ENCODE measurements at regions not wholly inside any gene's neighbourhood (a gene's known extent, or its start where the extent isn't known, plus 50 kb on each side); places are given as distances from the start of the nearest gene placed in this dataset.

DNA sequence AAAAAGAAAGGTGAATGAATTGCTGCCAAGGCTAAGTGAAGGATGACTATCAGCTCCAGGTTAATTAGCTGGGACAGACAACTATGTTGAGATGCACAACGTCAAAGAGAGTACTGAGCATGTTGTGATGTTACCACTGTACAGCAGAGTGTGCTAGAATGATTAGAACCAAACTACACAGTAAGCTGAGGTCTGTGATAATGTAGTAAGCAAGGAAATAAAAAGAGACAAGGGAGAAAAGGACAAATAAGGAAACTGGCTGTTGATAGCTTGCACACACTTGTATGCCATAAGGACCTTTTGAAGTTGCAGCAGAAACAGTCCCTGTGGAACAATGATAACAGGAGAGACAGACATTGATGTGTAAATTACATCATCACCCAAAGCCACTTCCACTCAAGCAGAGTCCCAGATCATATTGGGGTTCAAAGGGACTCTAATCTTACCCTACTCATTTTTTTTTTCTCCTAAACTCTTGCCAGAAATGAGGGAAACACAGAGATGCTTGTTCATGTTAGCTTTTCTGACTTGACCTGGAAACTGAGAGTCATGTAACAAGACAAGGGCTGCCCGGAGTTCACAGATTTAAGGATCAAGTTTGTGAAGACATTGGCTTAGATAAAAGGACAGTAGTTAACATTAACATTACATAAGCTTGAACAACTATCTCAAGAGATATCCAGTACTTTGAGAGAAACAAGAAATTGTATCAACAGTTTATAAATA is 189.9 kb downstream of the CENPW start:
- no peak for DNase-seq

DNA sequence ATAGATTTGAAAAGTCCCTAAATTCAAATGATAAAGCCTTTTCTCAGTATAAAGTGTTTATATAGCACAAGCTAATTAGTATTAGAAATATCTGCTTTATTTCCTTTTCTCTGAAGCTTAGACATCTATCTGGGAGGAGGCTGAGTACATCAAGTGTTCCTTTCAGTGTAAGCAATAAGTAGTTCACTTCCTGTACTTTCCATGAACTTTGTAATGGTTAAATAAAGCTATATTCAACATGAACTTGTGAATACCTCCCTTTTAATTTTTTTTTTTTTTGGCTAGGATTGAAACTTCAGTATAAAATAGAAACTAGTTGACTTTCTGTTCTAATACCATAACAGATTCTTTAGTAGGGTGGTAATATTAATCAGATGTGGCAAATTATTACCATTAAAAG is 190.9 kb downstream of the CENPW start:
- DNase-seq, result no peak

DNA sequence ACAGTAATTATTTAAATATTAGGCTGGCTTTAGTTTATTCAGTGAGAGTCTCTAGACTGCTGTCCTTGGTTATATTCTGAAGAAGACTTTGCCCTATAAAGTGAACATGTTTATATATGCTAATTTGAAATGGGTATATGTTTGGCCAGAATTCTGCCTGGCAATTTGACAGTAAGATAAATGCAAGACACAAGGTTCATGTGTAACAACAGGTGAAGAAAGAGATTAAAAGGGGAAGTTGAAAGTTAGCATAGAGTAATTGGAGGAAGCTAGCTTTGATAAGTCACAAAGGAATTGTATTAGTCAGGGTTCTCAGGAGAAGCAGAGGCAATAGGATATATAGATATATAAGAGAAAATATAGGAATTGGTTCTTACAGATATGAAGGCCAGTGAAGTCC is 191.4 kb downstream of the CENPW start:
- no peak for DNase-seq

DNA sequence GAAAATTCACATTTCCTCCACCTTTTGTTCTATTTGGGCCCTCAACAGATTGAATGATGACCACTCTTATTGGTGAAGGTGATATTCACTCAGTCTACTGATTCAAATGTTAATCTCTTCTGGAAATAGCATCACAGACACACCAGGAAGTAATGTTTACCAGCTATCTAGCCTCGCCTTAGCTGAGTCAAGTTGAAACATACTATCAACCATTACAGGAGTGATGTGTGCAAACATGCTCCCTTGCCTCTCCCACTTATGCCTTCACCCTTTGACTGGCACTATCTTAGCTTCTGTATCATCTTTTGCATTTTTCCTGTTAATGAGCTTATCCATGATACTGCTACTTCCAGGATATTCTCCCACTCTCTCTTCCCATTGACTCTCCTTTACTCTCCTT is 191.9 kb downstream of the CENPW start:
- DNase-seq, result no peak

DNA sequence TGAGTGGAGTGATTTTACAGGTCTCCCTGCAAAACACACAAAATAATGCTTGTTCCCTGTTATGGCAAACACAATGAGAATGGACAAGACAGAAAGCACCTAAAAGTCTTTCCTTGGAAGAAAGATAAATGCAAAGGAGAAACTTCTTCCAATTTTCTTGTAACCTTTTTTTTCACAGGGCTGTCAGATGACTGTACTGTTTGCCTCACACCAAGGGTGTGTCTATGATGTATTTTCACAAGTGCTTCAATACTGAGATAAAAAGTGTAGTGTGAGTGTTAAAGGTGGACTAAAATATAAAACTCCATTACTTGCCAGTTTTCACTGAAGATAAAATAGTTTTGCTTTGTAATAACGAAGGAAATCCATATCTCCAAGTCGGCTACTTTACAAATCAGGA is 194.5 kb downstream of the CENPW start:
- DNase-seq, result no peak

DNA sequence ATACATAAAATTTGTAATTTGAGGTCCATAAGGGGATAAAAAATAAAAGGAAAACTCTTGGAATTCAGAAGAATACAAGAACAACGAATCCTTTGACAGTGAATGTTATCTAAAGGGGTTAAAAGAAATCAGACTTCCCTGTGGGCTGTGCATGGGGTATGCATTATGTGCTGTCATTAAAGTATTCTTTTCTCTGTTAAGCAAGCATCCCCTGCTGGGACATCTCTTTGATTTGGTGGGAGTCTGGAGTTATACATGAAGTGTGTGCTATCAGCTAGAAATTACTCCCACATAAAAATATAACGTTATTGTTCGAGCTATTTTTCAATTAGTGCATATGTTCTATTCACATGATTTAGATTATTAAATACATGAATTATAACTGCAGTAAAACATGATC is 195.2 kb downstream of the CENPW start:
- DNase-seq, result no peak

DNA sequence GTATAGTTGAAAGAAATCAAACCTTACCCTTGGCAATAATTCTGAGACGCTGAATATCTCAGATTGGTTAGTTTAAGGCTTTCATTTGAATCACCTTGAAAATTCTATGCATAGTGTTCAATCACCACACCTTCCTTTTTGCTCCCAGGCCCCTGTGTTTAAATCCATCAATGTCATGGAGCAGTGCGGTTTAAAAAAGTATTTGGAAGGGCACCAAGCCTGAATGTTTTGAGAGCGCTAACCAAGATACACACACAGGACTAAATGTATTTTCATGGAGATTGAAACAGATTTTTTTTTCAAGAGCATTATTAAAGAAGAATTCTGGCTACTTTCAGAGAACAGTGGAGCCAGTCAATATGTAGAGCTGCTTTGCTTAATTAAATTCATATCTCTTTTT is 195.7 kb downstream of the CENPW start:
- DNase-seq, result no peak

DNA sequence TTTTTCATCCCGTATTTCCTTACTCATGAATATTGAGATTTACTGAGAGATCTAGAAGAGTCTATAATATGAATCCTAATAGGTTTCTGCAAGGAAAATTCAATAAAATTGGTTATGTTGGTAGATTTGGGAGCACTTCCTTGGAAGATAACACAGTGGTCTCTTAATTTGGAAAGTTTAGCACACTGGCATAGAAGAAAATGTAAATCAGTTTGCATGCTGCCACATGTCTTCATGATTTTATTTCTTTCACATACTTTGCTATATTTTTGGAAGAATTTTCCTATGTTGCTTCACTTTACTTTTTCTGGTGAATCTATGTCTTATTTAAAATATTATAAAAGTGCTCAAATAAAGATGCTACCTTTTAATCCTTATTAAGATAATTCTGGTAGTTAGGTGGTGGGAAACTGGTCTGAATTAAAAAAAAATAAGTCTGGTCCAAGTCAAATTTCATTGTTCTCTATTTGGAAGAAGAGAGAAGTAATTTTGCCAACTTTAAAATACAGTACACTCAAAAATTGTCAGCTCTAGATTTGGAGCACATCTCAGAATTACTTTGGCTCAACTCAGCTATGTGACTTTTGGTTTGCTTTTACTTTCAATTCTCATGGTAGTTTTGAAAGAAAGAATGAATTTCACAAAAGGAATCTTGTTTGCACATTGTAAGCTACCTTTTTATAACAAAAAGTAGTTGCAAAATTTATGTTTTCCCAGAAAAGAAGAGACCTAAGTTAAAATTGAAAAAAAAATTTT is 197.3 kb downstream of the CENPW start:
- DNase-seq, result no peak

DNA sequence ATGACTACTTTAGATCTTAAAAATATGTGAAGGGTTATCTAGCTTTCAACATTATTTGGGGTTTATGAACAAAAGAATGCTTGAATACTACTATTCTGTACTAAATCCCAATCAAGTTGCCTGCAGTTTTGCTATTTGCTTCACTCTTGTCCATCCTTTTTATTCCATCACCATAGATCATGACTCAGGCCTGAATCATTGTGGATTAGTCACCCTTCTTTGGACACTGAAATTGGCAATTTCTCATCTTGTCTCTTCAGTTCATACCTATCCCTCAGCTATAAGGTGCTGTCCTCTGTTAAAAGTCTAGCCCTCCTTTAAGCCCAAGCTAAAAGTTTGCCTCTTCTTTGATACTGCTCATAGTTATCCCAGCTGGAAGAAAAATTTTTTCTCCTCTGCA is 199.1 kb downstream of the CENPW start:
- no peak for DNase-seq

DNA sequence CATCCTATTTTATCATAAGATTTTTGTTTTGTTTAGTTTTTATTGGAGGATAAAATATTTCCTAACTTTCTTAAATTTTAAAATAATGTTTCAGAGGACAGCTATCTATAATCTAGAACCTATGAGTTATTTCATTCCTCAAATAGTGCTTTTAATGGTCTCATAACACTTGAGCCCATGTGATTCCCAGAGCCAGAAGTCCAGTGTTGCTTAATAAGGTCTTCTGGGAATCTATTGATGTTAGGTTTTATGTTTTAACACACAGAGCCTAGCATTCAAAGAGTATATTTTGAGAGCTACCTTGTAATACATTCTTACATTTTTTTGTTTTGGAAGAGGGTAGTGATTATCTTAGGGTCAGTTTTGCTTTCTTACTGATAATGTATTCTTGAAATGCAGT is 200.2 kb downstream of the CENPW start:
- no peak for DNase-seq

DNA sequence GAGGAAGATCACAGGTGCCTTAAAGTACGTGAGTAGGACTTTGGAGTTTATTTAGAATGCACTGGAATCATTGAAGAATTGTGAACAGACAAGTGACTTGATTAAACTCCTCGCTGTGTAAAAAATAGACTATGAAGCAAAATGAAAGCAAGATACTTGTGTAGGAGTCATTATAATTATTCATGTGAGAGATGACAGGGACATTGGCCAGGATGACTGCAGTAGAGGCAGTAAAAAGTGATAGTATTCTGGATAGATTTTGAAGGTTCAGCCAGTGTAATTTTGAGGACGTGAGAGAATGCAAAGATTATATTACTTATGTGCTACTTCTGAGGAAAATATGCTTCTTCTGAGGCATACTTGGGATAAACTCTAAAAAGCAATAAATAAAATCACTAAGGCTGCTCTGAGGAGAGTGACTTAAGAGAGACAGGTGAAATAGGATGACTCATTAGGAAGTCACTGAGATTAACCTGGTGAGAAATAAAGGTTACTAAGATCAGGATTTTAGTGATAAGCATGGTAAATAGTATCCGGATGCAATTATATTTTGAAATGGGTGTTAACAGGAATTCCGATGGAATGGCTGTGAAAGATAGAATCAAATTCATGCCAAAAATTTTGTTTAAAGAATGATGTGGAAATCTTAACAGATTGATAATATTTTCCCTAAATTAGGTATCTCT is 202.0 kb downstream of the CENPW start:
- DNase-seq, result no peak

DNA sequence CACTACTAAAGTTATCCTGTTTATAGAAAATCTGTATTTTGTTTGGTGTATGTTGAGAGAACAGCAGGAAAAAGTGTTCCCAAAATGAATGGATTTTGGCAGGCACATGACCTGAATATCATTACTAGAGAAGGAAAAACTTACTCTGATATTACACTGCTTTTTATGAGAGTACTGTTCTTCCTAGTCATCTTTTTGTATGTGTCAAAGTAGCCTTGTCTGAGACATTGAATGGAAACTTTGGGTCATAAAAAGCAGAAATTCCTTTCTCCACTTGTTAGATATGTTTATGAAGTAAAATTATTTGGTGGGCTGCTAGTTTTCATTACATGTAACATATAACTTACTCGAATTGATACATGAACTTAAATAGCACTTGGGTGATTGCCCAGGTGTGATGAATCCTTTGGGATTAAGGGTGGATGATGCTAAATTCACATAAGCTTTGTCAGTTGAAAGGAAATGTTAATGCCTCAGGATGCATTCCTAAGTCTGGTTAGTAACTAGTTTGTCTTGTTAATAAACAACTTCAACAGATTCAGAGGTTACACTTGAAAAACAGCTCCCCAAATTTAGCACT is 206.7 kb downstream of the CENPW start:
- no peak for DNase-seq

DNA sequence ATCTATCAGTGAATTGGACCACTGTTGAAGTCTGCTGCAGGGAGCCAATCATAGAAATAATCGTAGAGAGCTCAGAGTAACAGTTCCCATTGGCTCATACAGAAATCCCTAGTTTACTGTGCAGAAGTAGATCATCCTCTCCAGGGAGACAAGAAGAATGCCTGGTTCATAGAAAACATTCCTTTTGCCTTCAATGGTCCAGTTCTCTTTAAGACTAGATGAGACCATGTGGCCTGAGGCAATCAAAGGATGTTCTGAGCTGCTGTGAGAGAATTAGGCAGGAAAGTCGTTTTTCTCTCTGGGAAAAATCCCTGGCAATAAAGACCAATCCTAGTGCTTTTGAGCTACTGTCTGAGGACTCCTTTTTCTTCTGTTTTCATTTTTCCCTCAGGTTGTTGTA is 208.4 kb downstream of the CENPW start:
- no peak for DNase-seq

DNA sequence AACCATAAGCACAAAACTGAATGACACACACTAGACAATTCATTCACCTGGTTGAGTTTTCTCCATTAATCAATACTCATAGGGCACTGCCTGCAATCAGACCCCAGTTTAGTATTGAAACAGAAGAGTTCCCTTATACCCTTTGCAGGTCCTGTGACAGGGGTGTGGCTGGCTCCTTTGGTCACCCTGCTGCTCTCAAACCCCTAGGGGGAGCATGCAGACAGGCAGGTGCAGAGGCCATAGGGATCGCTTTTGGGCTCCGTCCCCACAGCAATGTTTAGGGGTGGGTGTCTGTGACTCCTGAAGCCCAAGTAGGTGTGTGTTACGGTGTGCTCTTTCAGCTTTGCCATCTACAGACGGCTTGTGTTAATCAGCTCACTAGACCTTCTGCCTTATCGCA is 210.4 kb downstream of the CENPW start:
- DNase-seq, result no peak

DNA sequence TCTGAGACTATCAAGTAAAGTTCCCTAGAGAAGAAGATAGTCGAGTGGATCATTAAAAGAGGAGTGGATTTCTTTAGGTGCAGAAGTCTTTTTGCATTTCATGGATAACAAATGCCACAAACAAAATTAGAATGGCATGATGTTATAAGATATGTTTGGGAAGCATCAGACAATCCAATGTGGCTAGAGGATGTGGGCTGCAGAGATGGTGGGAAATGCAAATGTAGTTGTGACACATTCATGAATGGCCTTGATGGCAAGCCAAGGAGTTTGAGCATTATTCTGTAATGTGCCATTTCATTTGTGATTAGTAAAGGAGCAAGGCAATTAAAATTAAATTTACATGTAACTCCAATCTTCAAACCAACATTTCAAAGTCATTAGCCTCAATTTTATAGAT is 211.9 kb downstream of the CENPW start:
- DNase-seq, result no peak

DNA sequence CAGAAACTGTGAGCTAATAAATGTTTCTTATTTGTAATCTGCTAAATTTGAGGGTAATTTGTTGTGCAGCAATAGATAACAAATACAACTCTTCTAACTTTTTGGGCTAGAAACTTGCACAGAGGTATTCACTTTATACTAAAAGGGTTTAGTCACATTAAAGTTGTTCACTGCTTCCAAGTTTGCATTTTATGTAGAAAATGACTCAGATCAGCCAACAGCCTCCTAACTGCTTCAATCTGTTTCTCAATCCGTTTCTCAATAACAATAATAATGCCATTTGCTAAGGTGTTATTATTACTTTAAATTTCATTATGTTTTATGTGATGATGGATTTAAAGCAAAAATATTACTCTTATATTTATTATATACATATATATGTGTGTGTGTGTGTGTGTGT is 213.9 kb downstream of the CENPW start:
- DNase-seq, result no peak

DNA sequence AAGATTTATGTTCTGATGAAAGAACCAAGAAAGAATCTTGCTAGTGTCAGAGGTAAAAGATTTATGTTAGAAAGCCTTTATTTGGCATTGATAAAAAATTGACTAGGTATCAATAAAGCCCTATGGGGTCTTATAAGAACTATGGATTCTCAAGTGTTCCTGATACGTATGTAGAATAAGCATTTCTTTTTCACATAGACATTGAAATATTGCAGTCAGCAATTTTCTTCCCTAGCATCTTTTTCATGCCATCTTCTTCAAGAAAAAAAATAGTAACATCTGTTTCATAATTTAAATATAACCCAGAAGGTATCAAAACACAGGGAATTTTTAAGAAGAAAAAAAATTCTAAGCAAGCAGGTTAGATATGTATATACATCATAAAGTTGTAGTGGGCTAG is 230.6 kb downstream of the CENPW start:
- DNase-seq, result no peak

DNA sequence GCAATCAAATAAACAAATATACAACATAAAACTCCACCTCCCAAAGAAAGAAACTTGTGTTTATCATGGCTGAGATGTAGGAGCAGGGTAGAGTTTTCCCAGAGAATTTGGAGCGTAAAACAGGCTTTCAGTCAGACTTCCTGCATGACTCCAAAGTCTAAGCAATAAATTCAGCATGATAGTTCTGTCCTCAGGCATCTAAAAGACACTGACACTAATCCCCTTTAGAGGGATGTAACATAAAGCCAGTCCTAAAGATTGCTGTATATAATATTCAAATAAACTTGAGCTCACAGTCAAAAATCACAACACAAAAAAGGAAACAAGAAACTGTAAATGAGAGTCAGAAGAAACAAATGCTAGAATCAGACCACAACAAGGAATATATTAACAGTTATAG is 234.4 kb downstream of the CENPW start:
- no peak for DNase-seq

DNA sequence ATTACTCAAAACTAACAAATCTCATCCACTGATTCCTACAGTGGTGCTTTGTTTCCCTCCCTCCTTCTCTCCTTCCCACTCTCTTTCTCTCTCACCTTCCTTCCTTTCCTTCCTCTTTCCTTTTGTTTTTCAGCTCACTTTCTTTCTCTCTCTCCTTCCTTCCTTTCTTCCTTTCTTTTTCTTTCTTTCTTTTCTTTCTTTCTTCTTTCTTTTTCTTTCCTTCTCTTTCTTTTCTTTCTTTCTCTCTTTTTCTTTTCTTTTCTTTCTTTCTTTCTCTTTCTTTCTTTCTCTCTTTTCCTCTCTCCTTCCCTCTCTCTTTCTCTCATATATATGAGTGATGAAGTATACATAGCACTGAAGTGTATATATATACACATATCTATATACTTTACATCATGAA is 241.4 kb downstream of the CENPW start:
- DNase-seq, result no peak

DNA sequence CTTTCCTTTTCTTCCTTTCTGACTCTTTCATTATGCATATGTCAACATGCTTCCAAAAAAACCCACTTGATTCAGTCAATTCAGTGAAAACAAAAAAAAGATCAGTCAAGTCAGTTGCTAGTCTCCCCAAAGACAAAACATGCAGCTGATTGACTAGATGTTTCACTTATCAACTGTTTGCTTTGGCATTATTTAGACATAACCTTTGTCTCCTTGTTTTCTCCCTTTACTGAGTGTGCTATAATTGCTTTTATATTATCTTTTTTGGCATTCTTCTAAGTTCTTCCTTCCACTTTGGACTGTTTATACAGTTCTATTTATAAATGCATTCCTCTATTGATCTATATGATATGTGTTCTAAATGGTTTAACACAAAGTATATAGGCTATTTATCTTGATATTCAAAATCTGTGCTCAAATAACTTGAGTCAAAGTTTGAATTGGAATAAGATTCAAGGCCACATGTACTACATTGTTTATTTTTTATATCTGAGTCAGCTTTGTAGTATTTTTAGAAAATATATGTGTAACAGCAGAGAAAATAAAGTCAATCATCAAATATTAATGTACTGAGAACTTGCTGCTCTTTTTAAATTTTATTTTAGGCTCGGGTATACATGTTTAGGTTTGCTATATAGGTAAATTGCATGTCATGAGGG is 260.5 kb downstream of the CENPW start:
- no peak for DNase-seq

DNA sequence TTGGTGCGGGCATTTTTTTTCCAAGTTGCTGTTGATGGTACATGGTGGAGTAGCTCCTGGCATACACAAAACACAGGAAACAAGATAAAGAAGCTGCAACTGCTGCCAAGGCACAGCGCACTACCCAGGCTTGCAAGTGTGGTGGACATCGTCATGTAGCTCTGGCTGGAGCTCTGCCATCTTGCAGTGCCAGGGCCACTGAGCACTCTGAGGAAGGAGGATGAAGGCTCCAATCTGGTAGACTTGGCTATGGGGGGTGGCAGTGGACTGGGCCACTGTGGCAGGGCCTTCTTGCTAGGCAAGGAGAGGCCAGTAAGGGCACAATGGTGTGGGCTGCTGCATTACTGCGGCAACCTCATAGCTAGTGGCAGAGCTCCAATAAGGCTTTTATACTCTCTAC is 263.5 kb downstream of the CENPW start:
- DNase-seq, result no peak

DNA sequence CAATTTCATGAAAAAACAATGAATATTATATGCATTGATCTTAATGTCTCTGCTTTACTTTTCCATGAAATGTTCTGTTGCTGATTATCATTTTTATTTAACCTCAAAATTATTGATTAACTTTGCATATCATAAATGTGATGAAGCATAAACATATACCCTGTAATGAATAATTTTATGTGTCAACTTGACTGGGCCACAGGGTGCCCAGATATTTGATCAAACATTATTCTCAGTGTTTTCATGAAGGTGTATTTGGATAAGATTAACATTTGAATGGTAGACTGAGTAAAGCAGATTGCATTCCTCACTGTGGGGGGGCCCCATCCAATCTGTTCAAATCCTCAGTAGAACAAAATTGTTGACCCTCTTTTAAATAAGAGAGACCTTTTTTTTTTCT is 265.2 kb downstream of the CENPW start:
- DNase-seq, result no peak

DNA sequence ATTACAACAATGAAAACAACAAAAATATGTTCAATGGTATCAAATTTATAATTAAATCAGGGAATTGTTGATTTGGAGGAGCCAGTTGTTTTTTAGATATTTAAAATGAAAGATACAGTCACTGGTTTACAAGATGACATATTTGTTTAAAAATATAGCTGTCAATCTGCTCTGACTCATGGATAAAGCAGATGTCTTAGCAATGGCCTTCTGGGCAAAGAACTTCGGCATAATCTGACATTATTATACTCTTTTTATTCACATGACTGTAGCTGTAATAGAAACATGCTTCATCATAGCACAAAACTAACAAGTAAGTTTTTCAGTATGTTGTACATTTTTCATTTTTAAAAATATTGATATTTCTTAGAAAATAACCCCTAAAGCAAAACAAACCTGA is 267.4 kb downstream of the CENPW start:
- no peak for DNase-seq

Data from suppressor macrophage treated with lipopolysaccharide for 4 hours (primary cell).